ENCODE measurements at regions not wholly inside any gene's neighbourhood (a gene's known extent, or its start where the extent isn't known, plus 50 kb on each side); places are given as distances from the start of the nearest gene placed in this dataset.
A peak's percentile ranks its signal among the peaks of the same experiment; 100 is the strongest.

GRCh38 chr2:37568565-37568964 is 102.9 kb downstream of the CDC42EP3 start:
- Histone ChIP-seq H3K27ac (no peak overlapping the region), H3K79me2 (no peaks in the 10 kb centered on the region), H3K4me1 (ENCODE audit: insufficient read depth) (peaks cover 20% of the 10 kb centered on the region), H3K27me3 (no peaks in the 10 kb centered on the region), H3K4me2 (no peak overlapping the region), H3K9me3 (ENCODE audit: low read depth) (no peaks in the 10 kb centered on the region), H2AFZ (no peak overlapping the region), H3K9me2 (replicated peaks; ENCODE audit: insufficient read depth) (no peaks in the 10 kb centered on the region), H3K36me3 (replicated peaks; ENCODE audit: insufficient read depth, low read depth) (no peaks in the 10 kb centered on the region), H4K20me1 (ENCODE audit: insufficient read depth, poor library complexity, severe bottlenecking) (no peaks in the 10 kb centered on the region), H3K4me3 (no peak overlapping the region)
- DNase-seq (ENCODE audit: low spot score) = no peak
- 86% methylated on average over 2 of the region's 2 CpGs for WGBS (ENCODE audit: low lambda C conversion rate, missing lambda C conversion rate)
- TF ChIP-seq CTCF (IDR thresholded peaks at IDR 0.05; ENCODE audit: poor library complexity) (no peak), EZH2 (IDR thresholded peaks at IDR 0.05; ENCODE audit: borderline replicate concordance) (no peak), EZH2phosphoT487 (IDR thresholded peaks at IDR 0.05; ENCODE audit: low read depth, severe bottlenecking, unreplicated experiment) (no peak)

GRCh38 chr2:37569131-37569823 is 102.2 kb downstream of the CDC42EP3 start:
- TF ChIP-seq EZH2phosphoT487 (IDR thresholded peaks at IDR 0.05; ENCODE audit: low read depth, severe bottlenecking, unreplicated experiment) (no peak), EZH2 (IDR thresholded peaks at IDR 0.05; ENCODE audit: borderline replicate concordance) (no peak), CTCF (IDR thresholded peaks at IDR 0.05; ENCODE audit: poor library complexity) (no peak)
- H4K20me1 ChIP-seq (ENCODE audit: insufficient read depth, poor library complexity, severe bottlenecking) = no peaks in the 10 kb centered on the region
- H3K36me3 ChIP-seq (replicated peaks; ENCODE audit: insufficient read depth, low read depth) = no peaks in the 10 kb centered on the region
- no peak overlapping the region for H2AFZ ChIP-seq
- 78% methylated on average over 2 of the region's 2 CpGs for WGBS (ENCODE audit: low lambda C conversion rate, missing lambda C conversion rate)
- peaks cover 20% of the 10 kb centered on the region for H3K4me1 ChIP-seq (ENCODE audit: insufficient read depth)
- H3K9me3 ChIP-seq (ENCODE audit: low read depth) = no peaks in the 10 kb centered on the region
- no peak for DNase-seq (ENCODE audit: low spot score)
- H3K9me2 ChIP-seq (replicated peaks; ENCODE audit: insufficient read depth) = no peaks in the 10 kb centered on the region
- H3K27me3 ChIP-seq = no peaks in the 10 kb centered on the region
- no peak overlapping the region for H3K4me2 ChIP-seq
- H3K27ac ChIP-seq = peak overlapping the region; percentile 64
- no peak overlapping the region for H3K4me3 ChIP-seq
- H3K79me2 ChIP-seq = no peaks in the 10 kb centered on the region

GRCh38 chr2:37569986-37570679 is 101.3 kb downstream of the CDC42EP3 start:
- no peaks in the 10 kb centered on the region for H3K9me2 ChIP-seq (replicated peaks; ENCODE audit: insufficient read depth)
- H3K36me3 ChIP-seq (replicated peaks; ENCODE audit: insufficient read depth, low read depth) = no peaks in the 10 kb centered on the region
- no peak for DNase-seq (ENCODE audit: low spot score)
- TF ChIP-seq EZH2phosphoT487 (IDR thresholded peaks at IDR 0.05; ENCODE audit: low read depth, severe bottlenecking, unreplicated experiment) (no peak), EZH2 (IDR thresholded peaks at IDR 0.05; ENCODE audit: borderline replicate concordance) (no peak), CTCF (IDR thresholded peaks at IDR 0.05; ENCODE audit: poor library complexity) (no peak)
- H4K20me1 ChIP-seq (ENCODE audit: insufficient read depth, poor library complexity, severe bottlenecking) = no peaks in the 10 kb centered on the region
- no peak overlapping the region for H3K4me3 ChIP-seq
- no peaks in the 10 kb centered on the region for H3K27me3 ChIP-seq
- no peaks in the 10 kb centered on the region for H3K79me2 ChIP-seq
- H3K27ac ChIP-seq = peak overlapping the region; percentile 64
- H3K4me2 ChIP-seq = peak overlapping the region; percentile 31
- peaks cover 20% of the 10 kb centered on the region for H3K4me1 ChIP-seq (ENCODE audit: insufficient read depth)
- WGBS (ENCODE audit: low lambda C conversion rate, missing lambda C conversion rate) = 39% methylated on average over 3 of the region's 3 CpGs
- H2AFZ ChIP-seq = no peak overlapping the region
- no peaks in the 10 kb centered on the region for H3K9me3 ChIP-seq (ENCODE audit: low read depth)
